Esophagus muscularis mucosa (tissue), 4 donors: ENCODE measurements at regions not wholly inside any gene's neighbourhood (a gene's known extent, or its start where the extent isn't known, plus 50 kb on each side); places are given as distances from the start of the nearest gene placed in this dataset.

Experiments used
- DNase-seq: peaks from one replicate; pipeline ENCODE4 v3.0.0-alpha.2; 2017; ENCODE audit errors: extremely low spot score
- H3K27ac ChIP-seq, 4 donors: fragments of 200-600 bp; sonication (generic); replicated peaks in 1 of 4; 1 replicate in 3 of 4; 2 replicates in 1 of 4; pipeline ENCODE4 v1.5.1; 2016 to 2019; ENCODE audit warnings: mild to moderate bottlenecking in 1 of 4
- H3K27me3 ChIP-seq, 4 donors: fragments of 200-600 bp; sonication (generic); one replicate each; pipeline versions ENCODE4 v1.5.1 to v1.6.0; 2016 to 2019
- H3K36me3 ChIP-seq, 4 donors: fragments of 200-600 bp; sonication (generic); one replicate each; pipeline ENCODE4 v1.5.1; 2016 to 2019
- H3K4me1 ChIP-seq, 4 donors: fragments of 200-600 bp; sonication (generic); one replicate each; pipeline ENCODE4 v1.5.1; 2016 to 2019
- H3K4me3 ChIP-seq, 4 donors: fragments of 200-600 bp; sonication (generic); 1 replicate in 2 of 4; 2 replicates in 2 of 4; pipeline ENCODE4 v1.5.1; 2016 to 2019; ENCODE audit warnings: mild to moderate bottlenecking in 4 of 4, moderate library complexity in 1 of 4
- H3K9me3 ChIP-seq, 4 donors: fragments of 200-600 bp; sonication (generic); 1 replicate in 3 of 4; 2 replicates in 1 of 4; pipeline ENCODE4 v1.5.1; 2016 to 2019
- CTCF ChIP-seq, 3 experiments: fragments of 200-600 bp in 2 of 3; fragments of 450-650 bp in 1 of 3; sonication (generic) in 2 of 3; IDR thresholded peaks; one replicate each; pipeline ENCODE4 v1.5.1; 2017 to 2019; ENCODE audit warnings: antibody characterized with exemption in 3 of 3, mild to moderate bottlenecking in 2 of 3, moderate library complexity in 1 of 3
- POLR2A ChIP-seq: fragments of 450-650 bp; IDR thresholded peaks from one replicate; pipeline ENCODE4 v1.6.1; 2017; ENCODE audit warnings: antibody characterized with exemption, moderate library complexity, mild to moderate bottlenecking, low read depth
- POLR2AphosphoS5 ChIP-seq, 2 donors: sonication (generic); formaldehyde crosslinking; IDR thresholded peaks; one replicate each; pipeline ENCODE4 v1.6.1; 2017; ENCODE audit warnings: antibody characterized with exemption in 2 of 2
- WGBS: methylation state at CpG from one replicate; pipeline ENCODE4 v1.1.5; 2018; 5-methylcytosine and 5-hydroxymethylcytosine counted together
- intact Hi-C: fragments of 100-400 bp; cut with DNase I; formaldehyde crosslinking; loops from one replicate; pipeline ENCODE4 v1.15.1; 2023
- small RNA-seq, 3 donors: library from RNA; depleted of rRNA; stranded (forward); fragments of <200 nt; gene quantifications; one replicate each; pipeline ENCODE3, GENCODE V24; 2016

GRCh38 chr3:153111016-153111415 lies 51.0 kb upstream of the RAP2B start:
- no peak for DNase-seq
- Histone ChIP-seq H3K36me3 (no peaks in the 10 kb centered on the region), H3K4me1 (no peaks in the 10 kb centered on the region), H3K4me3 (no peak overlapping the region), H3K27ac (no peak overlapping the region), H3K9me3 (no peaks in the 10 kb centered on the region), H3K27me3 (no peaks in the 10 kb centered on the region)
- 83% methylated on average over 3 of the region's 3 CpGs for WGBS
- no peak for TF ChIP-seq POLR2AphosphoS5 (IDR thresholded peaks at IDR 0.05)
- no peak for TF ChIP-seq CTCF (IDR thresholded peaks at IDR 0.05)
- no peak for TF ChIP-seq POLR2A
- intact Hi-C loops, result no loop called here

Small RNAs in the stretch of these regions (small RNA-seq; reads per million reads assigned to genes)
- gene HMGN2P13, result 0 reads per million in 3 donors
